ENCODE measurements at regions not wholly inside any gene's neighbourhood (a gene's known extent, or its start where the extent isn't known, plus 50 kb on each side); places are given as distances from the start of the nearest gene placed in this dataset.

- TF ChIP-seq POLR2A (IDR thresholded peaks at IDR 0.05; ENCODE audit: control extremely low read depth in 1 of 2, low read depth in 2 of 2, low read length in 2 of 2) (no peak), ZNF274 (IDR thresholded peaks at IDR 0.05; ENCODE audit: borderline replicate concordance, extremely low read depth, low read length) (no peak), CTCF (IDR thresholded peaks at IDR 0.05; ENCODE audit: control extremely low read depth in 1 of 3, insufficient read depth in 1 of 3, low read depth in 1 of 3, low read length in 3 of 3) (no peak), EZH2 (IDR thresholded peaks at IDR 0.05; ENCODE audit: low read depth, low read length, severe bottlenecking) (no peak)
Measured at GRCh38 chr12:60020068-60020467, 424.2 kb downstream of the SLC16A7 start.
